ENCODE measurements at regions not wholly inside any gene's neighbourhood (a gene's known extent, or its start where the extent isn't known, plus 50 kb on each side); places are given as distances from the start of the nearest gene placed in this dataset.
A peak's percentile ranks its signal among the peaks of the same experiment; 100 is the strongest.

DNA sequence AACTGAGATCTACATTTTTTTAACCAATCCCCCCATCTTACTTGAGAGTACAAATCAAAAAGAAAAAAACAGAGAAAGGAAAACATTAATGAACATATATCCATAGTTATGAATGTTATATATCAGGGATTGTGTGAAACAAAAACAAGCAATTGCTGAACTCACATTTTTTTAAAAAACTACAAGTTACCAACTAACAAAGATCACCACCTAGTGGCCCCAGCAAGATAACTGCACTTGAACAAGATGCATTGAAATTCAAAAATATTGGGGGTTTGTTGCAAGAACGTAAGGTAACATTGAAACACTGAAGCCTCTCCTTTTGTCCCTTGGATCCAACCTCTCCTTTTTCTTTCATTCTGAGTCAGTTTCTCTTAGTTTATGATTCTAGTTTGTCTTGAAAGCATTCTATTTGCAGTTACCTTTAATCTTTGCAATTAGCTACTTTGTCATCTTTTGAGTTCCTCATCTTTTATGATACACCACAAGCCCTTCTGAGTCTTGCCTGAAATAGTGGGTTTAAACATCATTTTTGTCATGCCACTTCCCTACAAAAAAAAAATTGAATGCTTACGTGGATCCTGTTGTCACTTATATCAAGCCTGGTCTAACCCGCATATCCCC is 87.3 kb upstream of the TES start:
- TF ChIP-seq, protein P1, sequence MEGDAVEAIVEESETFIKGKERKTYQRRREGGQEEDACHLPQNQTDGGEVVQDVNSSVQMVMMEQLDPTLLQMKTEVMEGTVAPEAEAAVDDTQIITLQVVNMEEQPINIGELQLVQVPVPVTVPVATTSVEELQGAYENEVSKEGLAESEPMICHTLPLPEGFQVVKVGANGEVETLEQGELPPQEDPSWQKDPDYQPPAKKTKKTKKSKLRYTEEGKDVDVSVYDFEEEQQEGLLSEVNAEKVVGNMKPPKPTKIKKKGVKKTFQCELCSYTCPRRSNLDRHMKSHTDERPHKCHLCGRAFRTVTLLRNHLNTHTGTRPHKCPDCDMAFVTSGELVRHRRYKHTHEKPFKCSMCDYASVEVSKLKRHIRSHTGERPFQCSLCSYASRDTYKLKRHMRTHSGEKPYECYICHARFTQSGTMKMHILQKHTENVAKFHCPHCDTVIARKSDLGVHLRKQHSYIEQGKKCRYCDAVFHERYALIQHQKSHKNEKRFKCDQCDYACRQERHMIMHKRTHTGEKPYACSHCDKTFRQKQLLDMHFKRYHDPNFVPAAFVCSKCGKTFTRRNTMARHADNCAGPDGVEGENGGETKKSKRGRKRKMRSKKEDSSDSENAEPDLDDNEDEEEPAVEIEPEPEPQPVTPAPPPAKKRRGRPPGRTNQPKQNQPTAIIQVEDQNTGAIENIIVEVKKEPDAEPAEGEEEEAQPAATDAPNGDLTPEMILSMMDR (IDR thresholded peaks at IDR 0.05; ENCODE audit: control insufficient read depth, extremely low read depth, insufficient read depth), result peak; percentile 72
- peak; percentile 10 for DNase-seq (ENCODE audit: low read depth)
- H3K4me3 ChIP-seq (ENCODE audit: low read depth, low read length), result no peak overlapping the region

DNA sequence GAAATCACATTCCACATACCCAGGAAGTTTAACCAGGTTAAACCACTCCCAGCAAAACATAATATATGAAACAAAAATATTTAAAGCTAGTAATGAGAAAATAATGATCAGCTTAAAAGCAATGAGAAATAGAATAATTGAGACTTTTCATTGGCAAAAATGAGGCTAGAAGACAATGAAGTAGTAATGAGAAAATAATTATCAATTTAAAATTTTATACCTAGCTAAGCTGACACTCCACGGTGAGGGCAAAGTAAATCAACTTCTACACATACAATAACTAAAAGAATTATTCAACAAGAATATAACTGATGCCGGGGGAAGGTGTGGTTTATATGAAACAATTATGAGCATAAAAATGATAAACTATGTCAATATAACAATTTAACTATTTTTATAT is 82.2 kb upstream of the TES start:
- H3K4me3 ChIP-seq (ENCODE audit: low read depth, low read length), result no peak overlapping the region
- TF ChIP-seq, protein P1 (IDR thresholded peaks at IDR 0.05; ENCODE audit: control insufficient read depth, extremely low read depth, insufficient read depth), result no peak
- no peak for DNase-seq (ENCODE audit: low read depth)

DNA sequence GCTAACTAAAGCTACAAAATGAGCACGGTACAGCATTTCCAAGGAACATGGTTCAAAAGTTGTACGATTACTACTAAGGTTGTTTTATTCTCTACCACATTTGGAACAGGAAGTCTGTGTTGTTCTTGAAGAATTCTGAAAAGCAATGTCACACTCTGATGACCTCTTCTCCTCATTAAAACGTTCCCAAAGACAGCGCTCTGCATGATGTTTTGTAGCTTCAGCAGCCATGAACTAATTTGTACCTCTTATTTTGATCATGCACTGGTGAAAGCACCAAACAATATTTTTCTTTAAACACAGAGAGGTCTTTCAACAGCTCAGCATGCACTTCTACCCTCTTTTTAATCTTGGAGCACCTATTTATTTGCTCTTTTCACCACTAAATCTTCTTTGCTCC is 75.0 kb upstream of the TES start:
- DNase-seq (ENCODE audit: low read depth), result no peak
- TF ChIP-seq, protein P1 (IDR thresholded peaks at IDR 0.05; ENCODE audit: control insufficient read depth, extremely low read depth, insufficient read depth), result no peak
- no peak overlapping the region for H3K4me3 ChIP-seq (ENCODE audit: low read depth, low read length)

DNA sequence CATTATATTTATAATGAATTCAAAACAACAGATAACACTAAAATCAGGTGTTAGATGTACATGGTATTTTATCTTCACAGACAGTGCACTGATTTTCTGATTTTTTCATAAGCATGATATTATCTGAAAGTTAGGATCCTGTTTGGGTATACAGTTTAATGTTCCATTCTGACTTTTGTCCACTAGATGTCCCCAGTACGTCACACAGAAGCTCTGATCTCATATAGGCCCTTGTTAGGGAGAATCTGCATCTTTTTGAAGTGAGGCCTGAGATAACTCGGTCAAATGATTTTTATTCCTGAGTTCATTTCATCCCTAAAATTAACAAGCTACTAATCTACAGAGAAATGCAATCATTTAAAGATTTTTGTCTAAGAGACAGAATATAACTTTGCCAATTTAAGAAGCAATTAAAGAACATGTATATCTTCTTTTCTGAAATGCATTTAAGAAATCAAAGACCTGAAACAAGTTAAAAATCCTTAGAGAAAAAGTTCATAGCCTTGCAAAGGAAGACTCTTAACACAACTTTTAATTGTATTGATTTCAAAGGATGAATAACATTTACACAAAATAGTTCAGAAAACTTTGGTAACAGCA is 72.0 kb upstream of the TES start:
- TF ChIP-seq, protein P1 (IDR thresholded peaks at IDR 0.05; ENCODE audit: control insufficient read depth, extremely low read depth, insufficient read depth), result peak; percentile 83
- peak; percentile 34 for DNase-seq (ENCODE audit: low read depth)
- no peak overlapping the region for H3K4me3 ChIP-seq (ENCODE audit: low read depth, low read length)

DNA sequence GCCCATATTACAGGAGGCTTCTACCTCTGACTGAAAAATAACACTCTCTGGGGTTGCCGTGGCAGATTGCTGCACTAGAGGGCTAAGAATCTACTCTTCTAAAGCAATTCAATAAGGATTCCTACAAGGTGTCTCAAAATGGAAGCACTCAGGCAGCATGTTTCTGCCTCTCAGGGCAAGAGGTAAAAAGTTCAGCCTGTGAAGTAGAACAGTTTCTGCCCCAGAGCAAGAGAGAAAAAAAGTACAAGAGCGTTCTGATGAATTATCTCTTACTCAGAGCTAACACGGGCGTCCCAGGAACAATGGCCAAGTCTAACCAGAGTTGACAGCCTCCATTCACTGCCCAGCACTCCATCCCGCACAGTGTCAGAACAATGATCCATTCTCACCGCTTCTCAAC is 71.3 kb upstream of the TES start:
- no peak overlapping the region for H3K4me3 ChIP-seq (ENCODE audit: low read depth, low read length)
- DNase-seq (ENCODE audit: low read depth), result no peak
- TF ChIP-seq, protein P1 (IDR thresholded peaks at IDR 0.05; ENCODE audit: control insufficient read depth, extremely low read depth, insufficient read depth), result no peak

DNA sequence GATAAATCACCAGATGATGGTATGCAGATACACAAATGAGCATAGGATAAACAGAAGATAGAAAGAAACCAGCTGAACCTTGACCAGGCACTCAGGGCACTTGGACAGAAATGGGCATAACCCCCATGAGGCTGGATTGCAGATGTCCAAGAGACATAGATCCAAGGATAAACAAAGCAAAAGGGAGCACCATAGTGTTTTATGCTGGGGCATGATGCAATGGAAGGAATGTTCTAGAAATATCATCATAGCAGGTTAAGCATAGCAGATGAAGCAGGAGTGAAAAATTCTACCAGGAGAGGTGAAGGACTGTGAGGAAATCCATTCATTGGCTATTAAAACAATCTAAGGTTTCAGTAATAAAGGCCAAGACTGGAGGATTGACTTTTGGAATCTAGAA is 70.5 kb upstream of the TES start:
- TF ChIP-seq, protein P1 (IDR thresholded peaks at IDR 0.05; ENCODE audit: control insufficient read depth, extremely low read depth, insufficient read depth), result no peak
- no peak overlapping the region for H3K4me3 ChIP-seq (ENCODE audit: low read depth, low read length)
- DNase-seq (ENCODE audit: low read depth), result no peak

DNA sequence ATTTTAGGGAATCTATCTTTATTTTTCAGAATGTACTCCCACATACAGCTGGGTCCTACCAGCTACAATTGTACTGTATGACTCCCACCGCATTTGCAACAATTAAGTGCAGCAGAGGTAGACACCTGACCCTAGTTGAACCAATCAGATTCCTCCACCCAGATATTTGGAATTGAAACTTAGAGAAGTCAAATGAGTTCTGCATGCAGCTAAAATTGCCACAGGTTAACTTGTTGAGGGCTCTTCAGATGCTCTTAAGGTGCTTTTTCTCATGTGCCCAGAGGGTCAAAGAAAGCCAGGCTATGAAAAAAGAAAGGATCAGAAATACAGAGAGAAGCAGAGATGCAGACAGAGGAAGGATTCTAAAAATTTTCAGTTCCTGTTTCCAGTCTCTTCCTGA is 68.0 kb upstream of the TES start:
- H3K4me3 ChIP-seq (ENCODE audit: low read depth, low read length), result no peak overlapping the region
- TF ChIP-seq, protein P1 (IDR thresholded peaks at IDR 0.05; ENCODE audit: control insufficient read depth, extremely low read depth, insufficient read depth), result no peak
- no peak for DNase-seq (ENCODE audit: low read depth)

Data from LNCaP clone FGC (cell line).